GM10266 (cell line): ENCODE measurements at regions not wholly inside any gene's neighbourhood (a gene's known extent, or its start where the extent isn't known, plus 50 kb on each side); places are given as distances from the start of the nearest gene placed in this dataset.

Experiments
- DNase-seq: peaks from one replicate; pipeline ENCODE4 v3.0.0; 2012; ENCODE audit errors: extremely low spot score
- CTCF ChIP-seq: IDR thresholded peaks from 2 replicates; pipeline ENCODE4 v1.5.1; 2012; ENCODE audit warnings: mild to moderate bottlenecking, low read depth; ENCODE audit not compliant: control insufficient read depth, insufficient read depth; ENCODE audit errors: missing control alignments

DNA sequence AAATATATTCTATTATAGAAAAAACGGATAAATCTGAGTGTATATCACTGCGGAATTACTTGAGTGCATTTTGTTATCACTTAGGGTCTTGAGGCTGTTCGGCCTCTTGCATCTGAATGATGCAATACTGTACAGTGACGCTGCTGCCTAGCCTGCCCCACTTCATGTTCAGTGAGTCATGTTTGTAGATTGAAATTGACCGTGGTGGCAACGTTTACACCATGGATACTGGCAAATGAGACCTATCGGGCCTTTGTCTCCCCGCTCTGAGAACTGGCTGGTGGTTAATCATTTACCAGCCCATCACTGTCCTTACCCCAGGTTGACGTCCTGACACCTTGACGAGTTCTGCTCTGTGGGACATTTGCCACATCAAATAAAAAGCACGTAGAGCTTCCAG is 510.1 kb upstream of the ADAMTS16 start:
- DNase-seq, result no peak
- no peak for TF ChIP-seq CTCF

DNA sequence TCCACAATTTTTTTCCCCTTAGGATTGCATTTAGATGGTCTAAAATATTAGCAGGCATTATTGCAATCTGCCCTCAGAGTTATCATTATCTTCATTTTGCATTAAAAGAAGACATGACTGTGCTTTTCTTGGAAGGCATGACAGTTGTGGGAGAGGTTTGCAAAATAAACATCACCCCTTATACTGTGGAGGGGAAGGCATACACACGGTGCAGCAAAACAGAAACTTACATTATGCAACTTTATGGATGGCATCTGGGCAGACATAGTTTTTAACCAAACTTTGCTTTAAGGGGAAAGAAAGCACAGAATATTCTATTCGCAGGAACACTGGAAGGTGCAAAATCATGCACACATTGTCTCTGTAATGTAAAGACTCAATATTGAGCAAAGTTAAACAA is 505.8 kb upstream of the ADAMTS16 start:
- TF ChIP-seq CTCF, result no peak
- no peak for DNase-seq

- no peak for TF ChIP-seq CTCF
- DNase-seq, result no peak
These were observed 503.8 kb upstream of the ADAMTS16 start for GRCh38 chr5:4636378-4636777.

DNA sequence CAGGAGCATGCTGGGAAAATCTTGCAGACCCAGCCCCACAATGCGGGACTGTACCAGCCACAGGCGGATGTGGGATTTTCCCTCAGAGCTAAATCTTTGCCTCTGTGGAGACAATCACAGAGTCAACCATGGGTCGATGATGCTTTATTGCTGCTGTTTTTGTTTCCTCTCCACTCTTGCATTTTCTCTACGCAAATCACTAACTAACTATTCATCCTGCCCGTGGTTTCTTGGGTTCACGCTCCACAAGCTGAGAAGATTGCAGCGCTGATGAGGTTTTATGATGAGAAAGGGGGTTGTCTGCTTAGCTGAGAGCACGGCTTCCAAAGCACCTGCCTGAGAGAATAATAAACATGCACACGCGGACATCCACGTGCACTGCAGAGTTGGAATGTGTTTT is 500.2 kb upstream of the ADAMTS16 start:
- TF ChIP-seq CTCF, result no peak
- no peak for DNase-seq

DNA sequence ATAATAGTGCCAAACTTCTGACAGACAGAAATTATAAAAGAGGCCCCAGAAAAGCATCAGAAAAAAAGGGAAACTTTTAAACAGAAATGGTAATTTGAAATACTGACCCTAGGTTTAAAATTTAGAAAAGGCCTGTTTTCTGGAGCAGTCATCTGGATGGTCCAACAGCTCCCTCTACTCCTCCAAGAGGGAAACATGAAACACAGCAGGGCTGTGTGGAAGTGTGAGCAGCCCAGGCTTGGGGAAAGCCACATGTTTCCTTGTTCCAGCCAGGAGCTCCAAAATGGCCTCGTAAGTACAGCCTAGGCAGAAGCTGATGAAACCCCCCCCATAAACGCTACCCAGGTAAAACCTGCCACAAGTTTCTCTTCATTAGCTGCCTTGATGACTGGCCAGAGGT is 499.3 kb upstream of the ADAMTS16 start:
- TF ChIP-seq CTCF, result no peak
- DNase-seq, result no peak

- no peak for DNase-seq
- no peak for TF ChIP-seq CTCF
These were observed 497.6 kb upstream of the ADAMTS16 start for GRCh38 chr5:4642525-4642924.

- no peak for DNase-seq
- TF ChIP-seq CTCF, result no peak
These were observed 496.9 kb upstream of the ADAMTS16 start for GRCh38 chr5:4643190-4643589.

DNA sequence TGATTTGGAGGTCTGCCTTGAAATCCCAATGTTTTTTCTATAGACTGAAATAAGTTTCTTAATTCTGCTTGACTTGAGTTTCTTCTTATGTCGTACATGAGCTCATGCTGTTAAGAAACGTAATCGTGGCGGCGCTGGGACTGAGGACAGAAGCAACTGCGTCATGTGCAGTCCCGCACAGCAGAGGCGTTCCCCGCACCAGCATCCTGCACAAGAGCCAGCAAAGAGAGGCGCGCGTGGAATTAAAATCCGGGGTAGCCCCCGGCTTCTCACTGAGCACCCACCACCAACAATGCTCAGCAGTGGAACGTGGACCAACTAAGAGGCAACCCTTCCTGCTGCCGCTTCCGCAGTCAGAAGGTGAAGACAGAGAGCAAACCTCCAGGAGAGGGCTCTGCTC is 496.2 kb upstream of the ADAMTS16 start:
- no peak for DNase-seq

More for the DNA sequence above, 496.2 kb upstream of the ADAMTS16 start:
- no peak for TF ChIP-seq CTCF
